Mesenteric fat pad (tissue), 1 donor: ENCODE measurements at regions not wholly inside any gene's neighbourhood (a gene's known extent, or its start where the extent isn't known, plus 50 kb on each side); places are given as distances from the start of the nearest gene placed in this dataset.
"Not testable (repeated sequence)": the region's sequence is repeated elsewhere in the genome, so short reads cannot be mapped to it uniquely, and the experiment has no call there.

ENCODE experiments used
- DNase-seq: peaks from one replicate; pipeline ENCODE4 v3.0.0-alpha.2; 2020; ENCODE audit warnings: low spot score
- donor health status: DM: yes; HTN: yes; CAD: no.

DNA sequence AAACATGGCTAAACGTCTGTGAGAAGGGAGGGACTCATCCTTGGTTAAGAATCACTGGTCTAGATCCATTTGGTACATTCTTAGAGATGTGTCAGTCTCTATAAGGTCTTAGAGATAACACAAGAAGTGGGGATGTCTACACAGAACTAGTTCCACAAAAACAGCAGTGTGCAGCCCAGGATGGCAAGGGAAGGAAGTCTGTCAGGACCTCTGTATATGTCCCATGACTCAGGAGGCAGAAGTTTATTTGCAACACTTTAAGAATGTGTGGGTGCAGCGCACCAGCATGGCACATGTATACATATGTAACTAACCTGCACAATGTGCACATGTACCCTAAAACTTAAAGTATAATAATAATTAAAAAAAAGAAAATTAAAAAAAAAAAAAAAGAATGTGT lies 548.5 kb upstream of the SOX9 start:
- DNase-seq = no peak

- no peak for DNase-seq
Measured at GRCh38 chr17:71578446-71578845, 542.4 kb upstream of the SOX9 start.

DNA sequence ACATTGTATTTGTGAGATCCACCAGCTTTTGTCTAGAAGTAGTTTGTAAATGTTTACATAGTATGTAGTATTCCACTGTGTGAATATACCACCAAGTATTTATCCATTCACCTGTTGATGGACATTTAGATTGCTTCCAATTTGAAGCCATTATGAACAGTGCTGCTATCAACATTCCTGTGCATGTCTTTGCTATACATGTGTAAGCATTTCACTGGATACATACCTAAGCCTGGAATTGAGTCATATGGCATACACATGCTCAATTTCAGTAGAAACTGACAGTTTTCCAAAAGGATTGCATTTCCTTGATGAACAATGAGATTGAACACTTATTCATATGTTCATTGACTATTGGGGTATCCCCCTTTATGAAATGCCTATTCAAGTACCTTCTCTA lies 540.6 kb upstream of the SOX9 start:
- DNase-seq = no peak

DNA sequence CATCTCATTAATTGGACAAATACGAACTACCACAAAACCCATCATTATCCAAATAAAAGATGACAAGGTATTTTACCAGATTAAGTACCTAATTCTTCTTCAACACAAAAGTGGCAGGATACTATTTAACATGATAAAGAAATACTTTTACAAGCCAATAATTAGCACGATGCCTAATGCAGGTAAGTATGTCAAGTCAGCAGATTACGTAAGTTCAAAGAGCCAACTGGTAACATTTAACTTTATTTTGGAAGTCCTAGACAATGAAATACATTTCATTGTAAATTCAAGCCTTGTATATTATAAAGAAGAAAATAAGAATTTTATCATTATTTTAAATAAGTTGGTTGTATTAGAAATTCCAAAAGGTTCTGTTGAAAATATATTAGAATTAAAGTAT lies 535.3 kb upstream of the SOX9 start:
- no peak for DNase-seq

GRCh38 chr17:71592431-71592830 lies 528.4 kb upstream of the SOX9 start:
- no peak for DNase-seq

- no peak for DNase-seq
Measured at GRCh38 chr17:71593078-71593477, 527.7 kb upstream of the SOX9 start.

- DNase-seq = not testable (repeated sequence)
Measured at GRCh38 chr17:71599583-71599982, 521.2 kb upstream of the SOX9 start.

DNA sequence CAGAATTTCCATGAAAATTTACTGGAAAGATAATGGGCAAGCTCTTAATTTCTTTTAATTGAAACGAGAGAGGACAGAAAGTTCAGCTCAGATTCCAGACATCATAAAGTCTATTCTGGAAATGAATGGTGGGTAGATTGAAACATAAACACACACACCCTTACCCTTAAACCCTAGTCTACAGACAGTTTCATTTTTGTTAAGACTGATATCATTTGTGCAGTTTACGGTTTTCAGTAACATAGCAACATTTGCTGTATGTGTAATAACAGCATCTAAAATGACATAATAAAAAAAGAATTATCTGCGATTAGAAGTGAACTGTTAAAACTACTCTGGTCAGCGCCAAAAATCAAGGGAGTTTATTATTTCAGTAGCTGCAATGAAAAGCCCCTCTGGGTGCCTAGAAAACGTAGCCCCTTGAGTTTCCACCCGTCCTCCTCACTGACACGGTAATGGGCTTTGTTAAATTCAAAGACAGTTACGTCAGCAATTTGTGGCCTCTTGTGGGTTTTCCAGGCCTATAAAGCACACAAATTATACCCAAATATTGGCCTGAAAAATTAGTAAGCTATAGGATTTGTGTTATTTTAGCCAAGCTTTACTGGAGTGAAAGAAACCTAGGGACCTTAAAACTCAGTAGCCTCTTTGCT lies 520.6 kb upstream of the SOX9 start:
- DNase-seq = no peak

GRCh38 chr17:71601894-71602504 lies 518.8 kb upstream of the SOX9 start:
- no peak for DNase-seq

GRCh38 chr17:71613996-71614395 lies 506.8 kb upstream of the SOX9 start:
- no peak for DNase-seq

DNA sequence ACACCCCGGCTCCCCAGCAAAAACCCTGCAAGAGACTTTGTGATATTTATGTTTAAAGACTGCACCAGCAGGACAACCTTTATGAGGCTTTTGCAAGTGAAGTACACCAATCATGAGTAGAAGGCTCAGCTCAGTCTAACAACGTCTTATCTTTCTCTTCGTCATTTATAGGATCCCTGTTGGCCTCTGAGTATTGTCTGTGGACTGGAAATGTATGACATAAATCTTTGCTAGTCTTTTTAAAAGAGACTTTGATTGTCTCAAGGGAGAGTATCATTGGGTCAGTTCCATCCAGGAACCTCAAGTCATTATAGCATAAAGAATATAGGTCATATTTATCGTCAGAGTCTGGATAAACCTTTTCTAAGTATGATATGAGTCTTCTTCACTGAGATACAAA lies 505.0 kb upstream of the SOX9 start:
- no peak for DNase-seq

GRCh38 chr17:71617767-71618166 lies 503.1 kb upstream of the SOX9 start:
- not testable (repeated sequence) for DNase-seq

- DNase-seq = no peak
Measured at GRCh38 chr17:71625330-71625729, 495.5 kb upstream of the SOX9 start.

GRCh38 chr17:71628306-71628705 lies 492.5 kb upstream of the SOX9 start:
- no peak for DNase-seq

- no peak for DNase-seq
Measured at GRCh38 chr17:71631483-71631882, 489.3 kb upstream of the SOX9 start.

- no peak for DNase-seq
Measured at GRCh38 chr17:71632328-71632727, 488.5 kb upstream of the SOX9 start.

GRCh38 chr17:71633391-71633849 lies 487.4 kb upstream of the SOX9 start:
- no peak for DNase-seq

GRCh38 chr17:71634376-71634775 lies 486.4 kb upstream of the SOX9 start:
- DNase-seq = no peak

- no peak for DNase-seq
Measured at GRCh38 chr17:71635187-71635586, 485.6 kb upstream of the SOX9 start.

DNA sequence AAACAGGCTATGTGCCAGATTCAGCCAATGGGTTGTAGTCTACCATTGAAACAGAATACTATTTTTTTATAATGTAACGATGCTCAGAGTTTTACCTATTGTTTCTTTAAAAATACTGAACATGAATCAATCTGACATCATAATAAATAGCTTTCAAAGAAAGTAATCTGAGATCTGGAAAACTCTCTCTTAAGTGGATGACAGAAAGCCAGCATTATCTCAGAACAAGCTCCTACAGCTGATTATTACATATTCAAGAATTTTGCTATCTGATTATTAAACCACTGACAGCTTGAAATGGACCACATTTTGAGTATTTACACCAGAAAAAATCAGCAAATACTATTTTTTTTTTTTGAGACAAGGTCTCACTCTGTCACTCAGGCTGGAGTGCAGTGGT lies 484.2 kb upstream of the SOX9 start:
- DNase-seq = no peak

DNA sequence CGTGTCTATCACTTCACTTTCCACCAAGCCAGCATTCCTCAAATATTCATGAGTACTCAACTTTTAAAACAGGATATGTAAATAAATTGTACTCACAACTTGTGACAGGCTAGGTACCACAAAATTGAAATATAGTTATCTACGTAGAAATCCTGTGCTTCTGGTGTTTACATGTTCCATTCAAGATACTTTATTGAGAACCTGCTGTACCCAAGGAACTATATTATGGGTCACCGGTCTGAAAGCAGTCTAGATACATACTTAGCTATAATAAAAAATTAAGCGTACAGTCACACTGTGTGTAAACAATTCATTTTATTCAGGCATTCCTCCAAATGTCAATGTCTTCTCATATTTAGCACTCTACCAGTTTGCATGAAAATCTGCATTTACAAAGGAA lies 482.2 kb upstream of the SOX9 start:
- DNase-seq = no peak

DNA sequence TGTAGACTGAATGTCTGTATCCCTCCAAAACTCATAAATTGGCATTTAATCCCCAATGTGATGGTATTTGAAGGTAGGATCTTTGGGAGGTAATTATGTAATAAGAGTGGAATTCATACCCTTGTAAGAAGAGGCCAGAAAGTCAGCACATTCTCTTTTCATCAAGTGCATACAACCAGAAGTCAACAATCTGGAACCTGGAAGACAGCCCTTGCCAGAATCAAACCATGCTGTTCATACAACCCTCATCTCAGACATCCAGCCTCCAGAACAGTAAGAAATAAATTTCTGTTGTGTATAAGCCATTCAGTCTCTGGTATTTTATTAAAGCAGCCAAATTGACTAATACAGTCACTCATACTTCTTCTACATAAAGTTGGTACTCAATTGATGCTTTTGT lies 481.0 kb upstream of the SOX9 start:
- no peak for DNase-seq

DNA sequence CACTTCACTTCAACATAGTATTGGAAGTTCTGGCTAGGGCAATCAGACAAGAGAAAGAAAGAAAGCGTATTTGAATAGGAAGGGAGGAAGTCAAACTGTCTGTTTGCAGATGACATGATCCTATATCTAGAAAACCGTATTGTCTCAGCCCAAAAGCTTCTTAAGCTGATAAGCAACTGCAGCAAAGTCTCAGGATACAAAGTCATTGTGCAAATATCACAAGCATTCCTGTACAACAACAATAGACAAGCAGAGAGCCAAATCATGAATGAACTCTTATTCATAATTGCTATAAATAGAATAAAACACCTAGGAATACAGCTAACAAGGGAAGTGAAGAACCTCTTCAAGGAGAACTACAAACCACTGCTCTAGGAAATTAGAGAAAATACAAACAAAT lies 473.9 kb upstream of the SOX9 start:
- DNase-seq = not testable (repeated sequence)
